ENCODE measurements at regions not wholly inside any gene's neighbourhood (a gene's known extent, or its start where the extent isn't known, plus 50 kb on each side); places are given as distances from the start of the nearest gene placed in this dataset.

DNA sequence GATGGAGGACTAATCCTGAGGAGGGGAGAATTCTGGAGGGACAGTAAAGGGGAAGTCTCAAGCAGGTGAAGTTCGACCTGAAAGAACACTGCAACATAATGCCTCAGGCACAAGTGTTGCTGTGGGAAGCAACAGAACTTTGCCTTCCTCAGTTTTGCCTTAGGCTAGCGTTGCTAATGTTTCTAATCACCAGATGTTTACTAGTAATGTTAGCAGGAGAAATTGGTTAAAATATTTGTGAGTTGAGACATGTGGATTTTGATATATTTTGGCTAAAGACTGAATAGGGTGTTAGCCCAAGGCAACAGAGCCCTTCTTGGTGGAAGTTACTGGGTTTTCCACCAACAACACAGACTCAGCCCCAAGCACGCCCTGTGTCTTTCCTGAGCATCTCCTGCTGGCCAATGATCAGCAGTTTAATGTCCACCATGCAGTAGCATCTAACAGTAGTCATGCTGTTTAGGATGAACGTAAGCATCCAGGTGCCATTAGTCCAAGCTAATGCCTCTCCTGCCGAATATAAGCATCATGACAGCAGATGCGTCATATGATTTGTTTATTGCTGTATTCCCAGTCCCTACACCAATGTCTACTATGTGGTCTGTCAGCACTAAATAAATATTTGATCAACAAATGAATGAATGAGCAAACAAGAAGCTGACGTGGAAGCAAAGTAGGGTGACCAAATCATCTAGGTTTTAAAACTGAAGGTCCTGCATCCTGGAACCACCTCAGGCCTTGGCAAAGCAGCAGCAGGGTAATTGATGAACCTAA lies 511.9 kb upstream of the HTR2A start:
- Histone ChIP-seq H3K4me1 (ENCODE audit: control insufficient read depth, extremely low read depth, insufficient read depth, low read length) (no peaks in the 10 kb centered on the region), H3K9me3 (replicated peaks; ENCODE audit: control insufficient read depth, insufficient read depth, low read length) (peaks cover 4% of the 10 kb centered on the region), H3K27me3 (ENCODE audit: control insufficient read depth in 2 of 2, insufficient read depth in 2 of 2, low read length in 2 of 2) (no peaks in the 10 kb centered on the region), H4K20me1 (replicated peaks; ENCODE audit: control insufficient read depth, extremely low read depth, insufficient read depth, low read length) (no peaks in the 10 kb centered on the region), H3K36me3 (ENCODE audit: control insufficient read depth in 2 of 2, extremely low read depth in 1 of 2, insufficient read depth in 2 of 2, low read length in 2 of 2) (no peaks in the 10 kb centered on the region), H3K4me2 (ENCODE audit: insufficient read depth, low read length) (no peak overlapping the region), H3K9ac (replicated peaks; ENCODE audit: extremely low read depth, insufficient read depth, low read length) (no peak overlapping the region), H3K9me1 (replicated peaks; ENCODE audit: control insufficient read depth, extremely low read depth, insufficient read depth, low read length) (no peaks in the 10 kb centered on the region), H3K27ac (ENCODE audit: insufficient read depth, low read depth, low read length) (no peak overlapping the region), H3K4me3 (replicated peaks in 1 of 3; ENCODE audit: insufficient read depth in 1 of 3, low read depth in 1 of 3, low read length in 3 of 3) (no peak overlapping the region), H2AFZ (ENCODE audit: low read depth, low read length) (no peak overlapping the region), H3K79me2 (ENCODE audit: control insufficient read depth, insufficient read depth, low read length) (no peaks in the 10 kb centered on the region)
- CTCF ChIA-PET: no interaction called here
- no peak for TF ChIP-seq JUN (IDR thresholded peaks at IDR 0.05; ENCODE audit: borderline replicate concordance, insufficient read depth, insufficient read length, low read depth)
- TF ChIP-seq POLR2AphosphoS5 (IDR thresholded peaks at IDR 0.05; ENCODE audit: insufficient read depth, low read depth, low read length): no peak
- TF ChIP-seq MAX (IDR thresholded peaks at IDR 0.05; ENCODE audit: insufficient read depth, insufficient read length): no peak
- TF ChIP-seq GATA2 (IDR thresholded peaks at IDR 0.05; ENCODE audit: insufficient read depth, insufficient read length, low read depth, low read length): no peak
- TF ChIP-seq CTCF (IDR thresholded peaks at IDR 0.05; ENCODE audit: extremely low read depth in 1 of 2, insufficient read depth in 1 of 2, low read depth in 1 of 2, low read length in 2 of 2): no peak
- TF ChIP-seq MYC (IDR thresholded peaks at IDR 0.05; ENCODE audit: low read depth, low read length): no peak
- TF ChIP-seq POLR2A (IDR thresholded peaks at IDR 0.05; ENCODE audit: low read depth, low read length): no peak
- no peak for TF ChIP-seq EZH2 (IDR thresholded peaks at IDR 0.05; ENCODE audit: borderline replicate concordance, low read depth, low read length, severe bottlenecking)
- no peak for TF ChIP-seq FOS (IDR thresholded peaks at IDR 0.05; ENCODE audit: borderline replicate concordance, insufficient read depth, low read length)
- POLR2A ChIA-PET: no interaction called here
- intact Hi-C loops (cut with micrococcal nuclease): no loop called here
- FAIRE-seq (no peak), DNase-seq (ENCODE audit: low read depth, low spot score) (no peak)
- dilution Hi-C loops (cut with MboI; ENCODE audit: extremely low pct_ligation_motif_present, low sequenced_read_pairs): no loop called here
- no TSS peak for BruUV-seq (replicated peaks)
